Fibroblast of peridontal ligament (primary cell): ENCODE measurements at regions not wholly inside any gene's neighbourhood (a gene's known extent, or its start where the extent isn't known, plus 50 kb on each side); places are given as distances from the start of the nearest gene placed in this dataset.

Experiments used
- DNase-seq: peaks from one replicate; pipeline ENCODE4 v3.0.0-alpha.2; 2010; ENCODE audit errors: extremely low read depth

DNA sequence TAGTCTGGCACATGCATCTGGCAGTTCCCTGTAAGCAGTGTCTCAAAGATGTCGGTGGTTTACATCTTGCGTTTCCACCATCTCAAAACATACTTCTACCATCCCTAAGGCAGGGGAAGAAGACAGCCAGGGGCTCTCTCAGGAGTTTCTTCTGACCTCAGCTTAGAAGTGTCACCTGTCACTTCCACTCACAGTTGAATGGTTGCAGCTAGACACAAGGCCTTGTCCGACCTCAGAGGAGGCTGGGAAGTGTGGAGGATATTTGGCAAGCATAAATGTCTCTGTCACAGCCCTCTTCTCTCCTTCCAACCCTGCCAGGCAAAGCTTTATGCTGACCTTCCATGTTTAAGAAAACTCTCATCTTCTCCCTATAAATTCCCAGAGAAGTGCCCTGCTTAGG is 193.3 kb downstream of the HERPUD2 start:
- DNase-seq = no peak

DNA sequence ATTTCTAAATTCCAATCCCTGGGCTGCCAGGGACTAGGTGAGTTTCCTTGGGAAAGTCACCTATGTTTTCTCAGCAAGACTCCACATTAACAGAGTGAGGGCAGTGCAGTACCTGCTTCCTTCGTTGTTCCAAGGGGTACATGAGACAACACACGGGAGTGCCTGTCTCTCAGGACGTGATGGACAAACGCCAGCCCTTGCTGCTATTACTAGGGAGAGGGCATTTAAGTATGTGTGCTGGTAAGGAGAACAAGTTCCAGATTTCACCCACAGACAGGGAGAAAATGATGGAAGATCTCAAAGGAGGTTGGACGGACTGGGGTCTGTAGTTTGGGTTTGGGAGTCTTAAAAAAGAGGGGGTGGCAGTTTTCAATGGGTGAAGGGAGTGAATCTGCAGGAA is 195.7 kb downstream of the HERPUD2 start:
- DNase-seq = no peak

DNA sequence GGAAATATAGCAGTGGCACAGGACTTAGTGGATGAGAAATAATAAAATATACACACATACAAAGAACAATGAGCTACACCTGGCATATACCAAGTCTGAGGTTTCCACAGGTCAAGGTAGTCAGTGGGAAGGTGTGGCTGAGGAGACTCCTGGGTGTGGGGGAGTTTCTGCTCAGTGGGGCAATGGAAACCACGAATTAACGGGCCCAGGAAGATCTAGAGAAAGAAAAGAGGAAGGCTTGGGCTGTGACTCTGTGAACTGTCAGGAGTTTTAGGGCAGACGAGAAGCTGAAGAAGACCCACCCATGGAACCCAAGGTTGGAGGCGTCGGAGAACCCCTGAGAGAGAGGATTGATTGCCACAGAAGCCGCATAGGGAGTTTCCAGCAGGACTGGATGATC is 196.5 kb downstream of the HERPUD2 start:
- DNase-seq = no peak

DNA sequence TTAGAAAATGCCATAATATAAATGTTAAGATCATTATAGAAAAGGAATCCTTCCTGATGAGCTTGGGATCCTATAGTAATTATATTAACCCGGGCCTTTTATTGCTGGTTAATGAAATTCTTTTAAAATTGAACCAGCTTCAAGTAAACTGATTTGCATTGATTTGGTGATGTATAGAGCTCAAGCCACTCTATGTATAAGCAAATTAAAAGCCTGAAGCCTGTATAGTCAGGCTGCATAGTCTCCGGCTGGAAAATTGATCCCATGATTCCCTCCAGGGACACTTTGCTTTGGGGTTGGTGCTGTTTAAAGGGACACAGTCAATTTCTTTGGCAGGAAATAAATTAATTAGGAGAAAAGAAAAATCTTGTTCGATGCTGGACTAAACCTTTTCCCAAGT is 199.1 kb downstream of the HERPUD2 start:
- DNase-seq = no peak

DNA sequence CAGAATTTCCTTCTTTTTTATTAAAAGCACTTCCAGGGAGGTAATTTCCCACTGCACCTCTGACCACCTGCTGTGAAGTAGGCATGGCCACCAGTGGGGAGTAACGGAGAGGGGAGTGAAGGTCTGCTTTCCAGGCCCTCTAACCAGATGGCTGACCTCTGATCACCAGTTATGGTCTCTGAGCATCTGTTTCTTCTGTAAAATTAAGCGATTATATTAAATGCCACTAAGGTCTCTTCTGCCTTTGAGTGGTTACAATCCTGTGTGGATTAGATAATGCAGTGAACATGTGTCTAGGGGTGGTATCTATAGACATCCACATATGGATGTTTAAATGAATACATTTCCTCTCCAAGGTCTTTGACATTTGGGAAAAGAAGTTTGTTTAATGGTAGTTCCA is 199.6 kb downstream of the HERPUD2 start:
- DNase-seq = no peak

DNA sequence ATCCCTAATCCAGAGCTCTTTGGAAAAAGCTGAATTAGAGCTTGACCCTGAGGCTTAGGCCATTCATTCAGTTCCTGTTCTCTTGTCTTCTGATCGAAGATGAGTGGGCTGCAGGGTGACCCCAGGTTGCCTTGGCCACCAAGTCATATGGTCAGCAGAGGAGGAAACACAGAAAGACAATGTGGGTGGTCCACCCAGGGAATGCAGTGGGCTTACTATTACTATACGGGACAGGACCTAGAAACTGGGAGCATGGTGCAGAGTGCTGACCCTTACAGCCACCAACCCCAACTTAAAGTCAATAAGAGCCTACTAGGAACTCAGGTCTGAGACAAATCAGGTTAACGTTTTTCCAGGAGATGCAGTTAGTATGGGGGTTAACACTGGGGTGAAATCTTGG is 200.5 kb downstream of the HERPUD2 start:
- DNase-seq = no peak

DNA sequence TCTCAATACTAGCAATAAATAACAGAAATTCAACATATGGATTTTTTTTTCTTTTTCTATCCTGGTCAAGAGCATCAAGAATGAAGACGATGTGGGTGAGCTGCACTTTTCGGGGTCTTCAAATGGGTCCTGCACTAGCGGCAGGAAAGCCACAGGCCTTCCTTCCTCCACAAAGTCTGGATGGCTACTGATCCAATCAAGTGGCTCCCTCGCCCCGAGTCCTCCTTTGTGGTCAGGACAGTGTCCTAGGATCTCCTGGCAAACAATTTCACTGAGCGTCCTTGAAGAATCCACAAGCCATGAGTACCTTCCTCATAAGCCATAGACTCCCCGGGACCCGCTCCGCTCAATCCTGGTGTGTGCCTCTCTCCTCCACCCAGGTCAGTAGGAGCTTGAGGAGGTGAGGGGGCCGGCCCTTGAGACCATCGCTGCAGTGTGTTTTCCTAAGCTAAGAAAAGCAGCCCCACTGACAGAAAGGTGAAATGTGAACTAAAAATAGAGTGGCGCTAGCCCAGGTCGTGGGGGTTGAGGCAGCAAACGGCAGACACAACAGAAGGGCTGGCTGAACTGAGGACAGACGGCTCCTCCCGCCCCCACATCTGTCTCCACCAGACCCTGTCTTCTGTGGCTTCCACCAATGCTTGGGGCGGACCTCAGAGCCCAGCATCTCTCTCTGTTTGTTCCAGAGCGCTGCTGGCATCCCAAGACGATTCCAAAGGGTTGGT is 202.3 kb downstream of the HERPUD2 start:
- DNase-seq = no peak

DNA sequence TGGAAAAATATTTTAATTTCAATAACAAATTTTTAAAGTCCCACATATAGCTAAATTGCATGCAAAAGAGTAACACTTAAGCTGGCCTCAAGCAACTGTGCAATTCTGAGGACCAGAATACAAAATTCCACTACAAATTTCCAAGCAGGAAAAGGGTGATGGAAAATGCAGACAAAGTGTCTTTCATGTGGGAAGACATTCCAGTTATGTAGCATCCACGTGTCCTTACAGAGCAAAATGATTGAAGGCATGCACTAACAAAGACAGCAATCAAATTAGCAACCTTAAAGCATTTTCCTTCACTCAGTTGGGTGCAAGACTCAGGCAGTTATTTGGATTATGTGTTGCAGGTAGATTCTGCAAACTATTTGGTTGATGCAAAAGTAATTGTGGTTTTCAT is 203.7 kb downstream of the HERPUD2 start:
- DNase-seq = no peak

DNA sequence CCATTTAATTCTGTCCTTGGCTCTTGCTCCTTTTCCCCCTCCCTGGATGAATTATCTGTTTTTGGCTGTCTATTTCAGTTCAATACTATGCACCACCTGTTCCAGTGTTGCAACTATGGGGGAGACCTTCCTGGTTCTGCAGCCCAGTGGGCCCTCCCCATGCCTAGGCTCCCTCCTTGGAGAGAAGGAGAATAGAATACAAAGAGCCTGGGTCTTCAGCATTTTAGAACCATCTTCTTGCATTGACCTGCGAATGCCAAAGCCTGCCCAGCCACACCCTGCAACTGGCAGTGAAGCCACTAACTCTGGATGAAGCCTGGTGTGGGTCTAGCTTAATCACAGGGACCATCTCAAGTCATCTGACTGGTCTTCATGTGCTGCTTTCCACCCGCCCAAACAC is 207.1 kb downstream of the HERPUD2 start:
- DNase-seq = no peak

DNA sequence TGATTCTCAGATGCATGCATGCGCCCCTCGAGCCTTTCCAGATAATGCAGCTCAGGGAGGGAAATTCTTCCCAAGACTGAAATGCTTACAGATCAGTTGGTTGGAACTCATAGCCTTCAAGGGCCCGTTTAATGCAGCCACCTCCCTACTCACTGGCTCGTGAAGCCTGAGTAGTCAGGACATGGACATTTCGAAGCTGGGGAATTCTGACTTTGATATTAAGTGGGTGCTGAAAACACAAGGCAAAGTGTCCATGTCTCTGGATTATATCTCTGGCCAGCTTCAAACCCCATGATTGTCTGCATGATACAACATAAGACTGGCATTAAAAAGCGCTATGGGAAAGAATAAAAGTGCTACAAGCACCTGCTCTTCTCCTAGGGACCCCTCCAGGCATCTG is 207.5 kb downstream of the HERPUD2 start:
- no peak for DNase-seq

DNA sequence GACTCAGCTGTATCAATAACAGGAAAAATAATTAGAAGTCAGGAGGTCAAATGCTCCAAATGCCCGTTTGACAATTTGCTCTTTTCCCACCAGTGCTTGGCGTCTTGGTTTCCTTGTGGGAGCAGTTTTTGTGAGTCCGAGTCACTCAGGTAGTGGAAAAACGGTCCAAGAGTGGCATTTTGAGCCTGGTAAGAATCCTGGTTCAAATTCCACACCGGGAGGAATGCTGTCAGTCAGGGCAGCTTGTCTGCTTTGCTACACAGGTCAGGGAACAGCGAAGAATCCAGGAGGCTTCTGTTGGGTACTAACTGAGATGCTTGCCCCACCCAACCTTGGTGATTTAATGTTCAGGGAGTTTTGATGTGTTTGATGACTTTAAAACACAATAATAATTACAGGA is 209.5 kb downstream of the HERPUD2 start:
- no peak for DNase-seq

DNA sequence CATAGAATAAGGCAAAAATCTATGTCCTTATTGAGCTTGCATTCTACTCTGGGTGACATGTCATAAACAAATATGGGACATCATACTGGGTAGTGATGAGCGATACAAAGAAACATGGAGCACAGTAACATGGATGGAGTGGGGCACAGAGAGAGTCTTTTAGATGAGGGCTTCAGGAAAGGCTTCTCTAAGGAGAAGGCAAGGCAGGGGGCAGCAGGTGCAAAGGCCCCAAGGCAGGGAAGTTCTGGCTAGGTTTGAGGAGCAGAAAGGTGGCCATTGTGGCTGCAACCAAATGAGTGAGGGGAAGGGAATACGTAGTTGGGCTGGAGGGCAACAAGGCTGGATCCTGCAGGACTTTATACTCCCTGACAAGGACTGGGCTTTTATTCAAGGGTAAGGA is 211.4 kb downstream of the HERPUD2 start:
- no peak for DNase-seq

DNA sequence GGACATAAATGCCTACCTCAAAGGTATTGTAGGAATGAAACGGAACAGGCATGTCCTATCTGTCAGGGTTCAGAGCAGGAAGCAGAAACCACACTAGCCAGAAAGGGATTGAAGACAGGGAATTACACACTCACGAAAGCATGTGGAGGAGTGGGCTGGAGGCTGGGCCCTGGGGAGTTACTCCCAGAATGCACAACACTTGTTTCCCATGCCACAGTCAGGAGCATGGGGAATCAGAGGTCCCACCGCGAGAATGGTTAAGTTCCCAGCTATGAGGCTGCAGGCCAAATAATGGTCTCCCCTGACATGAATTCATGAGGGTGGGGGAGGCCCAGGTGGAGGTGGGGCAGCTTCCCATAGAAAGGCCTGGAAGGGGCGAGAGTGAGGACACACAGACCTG is 212.7 kb downstream of the HERPUD2 start:
- DNase-seq = no peak

DNA sequence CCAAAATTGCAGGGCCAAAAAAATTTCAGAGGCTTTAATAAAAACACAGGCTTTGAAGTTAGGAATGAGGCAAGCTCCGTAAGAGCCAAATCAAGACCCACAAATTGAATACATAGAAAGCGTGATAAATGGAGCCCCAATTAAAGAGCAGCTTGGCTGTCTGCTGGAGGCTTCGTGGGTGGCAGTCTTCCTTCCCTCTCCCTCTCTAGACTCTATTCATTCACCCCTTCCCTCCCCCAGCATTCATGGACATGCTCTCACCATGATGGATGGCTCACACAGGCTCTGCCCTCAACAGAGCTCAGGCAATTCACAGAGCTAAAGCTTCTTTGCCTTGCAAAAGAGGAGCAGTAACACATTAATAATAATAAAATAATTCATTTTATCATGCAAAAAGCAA is 214.1 kb downstream of the HERPUD2 start:
- no peak for DNase-seq

DNA sequence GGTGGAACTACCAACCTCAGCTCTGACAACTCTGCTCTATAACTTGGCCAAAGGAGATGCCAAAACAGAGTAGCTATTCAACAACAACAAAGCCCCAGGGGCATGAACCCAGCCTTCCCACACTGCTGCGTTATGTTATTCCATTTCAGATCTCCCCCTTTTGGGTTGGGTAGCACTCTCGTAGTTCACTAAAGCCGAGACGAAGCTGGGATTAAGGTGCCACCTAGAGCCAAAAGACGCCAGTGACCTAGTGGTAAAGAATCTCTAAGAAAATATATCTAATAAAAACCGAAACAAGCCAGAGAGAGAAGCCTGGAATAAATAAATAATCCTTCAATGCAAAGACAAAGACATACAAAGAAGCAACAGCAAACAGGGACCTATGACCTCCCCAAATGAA is 217.3 kb downstream of the HERPUD2 start:
- no peak for DNase-seq

DNA sequence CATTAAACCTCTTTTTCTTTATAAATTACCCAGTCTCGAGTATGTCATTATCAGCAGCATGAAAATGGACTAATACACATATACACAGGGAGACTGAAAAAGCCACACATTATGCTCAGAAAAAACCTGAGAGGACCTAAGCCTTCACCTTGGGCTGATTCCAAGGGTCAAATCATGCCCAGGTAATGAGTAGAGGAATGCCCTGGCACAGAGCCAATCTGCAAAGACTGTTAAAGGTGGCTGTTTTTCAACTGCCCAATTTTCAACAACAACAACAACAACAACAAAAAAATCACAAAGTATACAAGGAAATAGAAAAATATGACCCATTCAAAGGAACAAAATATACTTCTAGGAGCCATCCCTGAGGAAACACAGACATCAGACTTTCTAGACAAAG is 220.2 kb upstream of the TBX20 start:
- DNase-seq = no peak

DNA sequence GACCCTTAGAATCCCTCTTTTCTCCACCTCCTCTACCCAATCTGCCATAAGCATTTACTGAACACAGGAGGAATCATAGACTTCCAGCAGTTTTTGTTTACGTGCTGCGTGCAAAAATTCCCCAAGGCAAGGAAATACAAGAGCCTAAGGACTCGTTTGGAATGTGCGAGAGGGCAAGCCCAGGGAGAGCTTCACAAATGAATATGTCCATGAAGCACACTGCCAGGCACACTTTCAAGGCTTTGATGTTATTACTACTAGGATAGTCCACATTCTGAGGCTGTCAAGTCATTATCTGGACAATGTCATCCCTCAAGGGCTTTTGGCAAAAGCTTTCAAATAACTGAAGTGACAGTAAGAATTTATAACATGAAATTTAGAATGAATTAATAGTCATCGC is 214.7 kb upstream of the TBX20 start:
- DNase-seq = no peak

DNA sequence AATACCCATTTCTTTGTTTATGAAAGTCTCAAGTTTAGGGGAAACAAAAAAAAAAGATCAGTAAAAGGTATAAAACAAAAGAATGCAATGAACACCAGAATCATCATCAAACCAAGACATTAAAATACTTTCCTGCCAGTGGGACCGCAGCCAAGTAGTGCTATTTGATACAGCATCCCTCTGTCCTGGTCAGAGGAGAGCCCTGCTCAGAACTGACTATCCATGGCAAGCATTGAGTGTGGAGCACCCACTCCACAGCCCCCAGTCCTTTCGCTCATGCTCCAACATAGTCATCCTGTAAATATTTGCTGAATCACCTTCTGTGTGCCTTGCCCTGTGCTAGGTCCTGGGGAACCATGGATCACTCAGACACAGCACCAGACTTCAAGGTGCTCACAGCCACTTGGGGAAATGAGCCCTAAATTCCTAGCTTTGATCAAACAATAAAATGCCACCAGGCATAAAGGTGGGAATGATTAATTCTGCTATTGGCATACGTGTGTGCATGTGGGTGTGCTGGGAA is 213.6 kb upstream of the TBX20 start:
- DNase-seq = no peak

DNA sequence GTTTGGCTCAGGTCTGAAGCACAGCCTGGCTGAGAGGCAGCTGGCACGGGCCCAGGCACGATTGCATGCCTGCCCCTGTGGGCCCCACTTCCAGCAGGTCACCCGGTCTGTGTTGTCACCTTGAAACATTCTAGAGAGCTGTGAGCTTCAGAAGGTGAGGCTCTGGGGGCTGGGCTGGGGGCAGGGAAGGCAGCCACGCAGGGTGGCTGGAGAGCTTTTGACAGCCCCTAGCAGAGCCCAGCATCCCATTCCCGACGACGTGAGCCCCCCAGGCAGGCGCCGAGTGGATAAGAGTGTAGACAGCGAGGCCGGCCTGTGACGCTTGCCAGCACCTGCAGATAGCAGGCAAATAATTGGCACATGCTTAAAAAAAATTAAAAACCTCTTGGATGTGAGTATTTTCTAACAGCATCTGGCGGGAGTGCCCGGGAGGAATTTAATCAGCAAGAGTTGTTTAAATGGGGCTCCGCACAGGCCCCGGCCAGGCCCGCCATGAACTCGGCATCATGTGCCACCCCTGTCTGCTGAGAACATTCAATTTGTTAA is 212.0 kb upstream of the TBX20 start:
- DNase-seq = no peak

DNA sequence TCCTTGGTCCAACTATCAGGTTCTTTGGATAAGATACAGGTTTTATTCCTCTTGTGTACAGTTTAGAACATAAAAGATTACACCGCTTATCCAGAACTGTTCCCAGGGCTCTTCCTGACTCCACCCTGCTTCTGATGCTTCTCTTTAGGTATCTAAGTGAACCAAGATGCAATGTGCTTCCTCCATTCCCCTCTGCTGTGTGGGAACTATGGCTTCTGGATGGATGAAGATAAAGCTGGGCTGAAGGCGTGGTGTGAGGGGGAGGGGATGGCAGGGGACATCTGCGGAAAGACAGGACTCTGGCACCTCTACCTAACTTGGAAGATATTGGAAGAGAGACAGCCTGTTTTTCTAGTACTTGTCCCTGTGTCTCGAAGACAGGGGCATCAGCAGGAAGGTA is 209.9 kb upstream of the TBX20 start:
- no peak for DNase-seq

DNA sequence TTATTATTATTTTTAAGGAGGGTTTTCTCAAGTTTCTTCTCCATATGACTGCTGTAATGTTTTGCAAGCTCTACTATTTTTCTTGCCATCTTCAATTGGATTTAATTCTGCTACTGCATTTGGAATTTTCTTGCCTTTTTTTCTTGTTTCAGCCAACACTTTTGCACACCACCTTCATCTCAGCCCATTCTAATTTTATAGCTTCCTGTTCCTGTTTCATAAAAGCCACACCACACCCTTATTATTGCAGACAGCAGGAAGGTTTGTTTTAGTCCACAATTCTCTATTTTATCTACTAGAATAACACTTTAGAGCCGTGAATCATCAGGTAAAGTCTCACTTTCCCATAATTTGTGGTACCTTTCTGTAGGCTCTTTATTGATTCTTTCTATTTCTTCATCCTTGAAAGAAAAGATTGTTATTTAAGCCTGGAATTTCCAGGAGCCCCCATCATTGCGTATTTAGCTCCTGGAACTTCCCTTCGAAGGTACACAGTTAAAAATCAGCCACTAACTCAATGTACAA is 209.3 kb upstream of the TBX20 start:
- no peak for DNase-seq

DNA sequence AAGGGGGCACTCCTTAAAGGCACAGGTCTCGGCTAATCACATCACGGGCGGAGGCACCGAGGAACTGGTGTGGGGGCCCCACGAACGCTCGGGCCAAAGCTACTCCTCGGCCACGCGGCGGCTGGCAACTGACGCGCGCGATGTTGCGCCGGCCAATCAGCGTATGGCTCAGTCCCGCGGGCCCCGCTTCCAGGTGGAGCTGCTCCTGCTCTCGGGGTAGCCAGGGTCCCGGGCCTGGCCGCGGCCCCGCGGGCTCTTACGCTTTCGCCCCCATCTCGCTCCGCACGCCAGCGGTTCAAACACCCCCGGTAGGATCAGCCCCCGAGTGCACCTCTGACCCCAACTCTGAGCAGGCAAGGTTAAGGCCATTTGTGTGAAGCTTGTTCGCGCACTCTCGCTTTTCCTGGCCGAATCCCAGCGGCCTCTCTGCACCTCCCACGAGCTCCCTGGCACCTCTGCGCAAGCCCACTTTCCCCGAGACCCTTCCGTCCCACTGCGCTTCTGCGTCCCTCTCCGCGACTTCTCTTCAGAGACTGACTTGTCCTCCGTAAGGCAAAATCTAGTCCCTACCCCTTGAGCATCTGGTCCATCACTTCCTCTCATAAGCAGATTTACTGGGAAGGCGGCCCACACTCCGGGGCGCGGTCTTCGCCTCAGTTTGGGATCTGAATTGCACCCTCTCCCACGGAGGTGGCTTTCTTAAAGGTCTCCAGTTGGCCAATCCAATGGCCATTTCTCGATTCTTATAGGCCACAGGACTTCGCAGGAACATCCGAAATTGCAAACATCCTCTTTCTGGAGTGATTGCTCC is 200.9 kb upstream of the TBX20 start:
- no peak for DNase-seq
